ENCODE measurements at regions not wholly inside any gene's neighbourhood (a gene's known extent, or its start where the extent isn't known, plus 50 kb on each side); places are given as distances from the start of the nearest gene placed in this dataset.

- TF ChIP-seq CTCF (conservative IDR thresholded peaks at IDR 0.05): no peak
- no peak for TF ChIP-seq ZFX (IDR thresholded peaks at IDR 0.05)
These were observed 122.2 kb upstream of the RTL1 start for GRCh38 chr14:101025696-101026095.
